Central memory CD8-positive, alpha-beta T cell (primary cell): ENCODE measurements at regions not wholly inside any gene's neighbourhood (a gene's known extent, or its start where the extent isn't known, plus 50 kb on each side); places are given as distances from the start of the nearest gene placed in this dataset.
"Not testable (repeated sequence)": the region's sequence is repeated elsewhere in the genome, so short reads cannot be mapped to it uniquely, and the experiment has no call there.

Experiments
- ATAC-seq: fragments of 150-1000 bp; cut with Tn5 transposase; replicated peaks from 2 replicates; pipeline ENCODE4 v1.10.0; 2022; ENCODE audit warnings: mild to moderate bottlenecking, moderate FRiP score, moderate number of reproducible peaks; ENCODE audit not compliant: poor library complexity, severe bottlenecking; ENCODE audit errors: extremely low read depth
- DNase-seq, 2 donors: peaks; one replicate each; pipeline ENCODE4 v3.0.0; 2021; ENCODE audit warnings: low spot score in 2 of 2
- H3K27ac Mint-ChIP-seq: one replicate; pipeline ENCODE4 v1.8.0; 2022; ENCODE audit warnings: low read depth, mild to moderate bottlenecking, moderate library complexity, mixed read lengths
- H3K27me3 Mint-ChIP-seq: one replicate; pipeline ENCODE4 v1.8.0; 2022; ENCODE audit warnings: mixed read lengths
- H3K36me3 Mint-ChIP-seq: one replicate; pipeline ENCODE4 v1.8.0; 2022; ENCODE audit warnings: mild to moderate bottlenecking, moderate library complexity, mixed read lengths; ENCODE audit not compliant: insufficient read depth
- H3K4me1 Mint-ChIP-seq: one replicate; pipeline ENCODE4 v1.8.0; 2022; ENCODE audit warnings: mixed read lengths
- H3K4me3 Mint-ChIP-seq: one replicate; pipeline ENCODE4 v1.8.0; 2022; ENCODE audit warnings: mild to moderate bottlenecking, moderate library complexity, mixed read lengths
- H3K9me3 Mint-ChIP-seq: one replicate; pipeline ENCODE4 v1.8.0; 2022; ENCODE audit warnings: mixed read lengths

DNA sequence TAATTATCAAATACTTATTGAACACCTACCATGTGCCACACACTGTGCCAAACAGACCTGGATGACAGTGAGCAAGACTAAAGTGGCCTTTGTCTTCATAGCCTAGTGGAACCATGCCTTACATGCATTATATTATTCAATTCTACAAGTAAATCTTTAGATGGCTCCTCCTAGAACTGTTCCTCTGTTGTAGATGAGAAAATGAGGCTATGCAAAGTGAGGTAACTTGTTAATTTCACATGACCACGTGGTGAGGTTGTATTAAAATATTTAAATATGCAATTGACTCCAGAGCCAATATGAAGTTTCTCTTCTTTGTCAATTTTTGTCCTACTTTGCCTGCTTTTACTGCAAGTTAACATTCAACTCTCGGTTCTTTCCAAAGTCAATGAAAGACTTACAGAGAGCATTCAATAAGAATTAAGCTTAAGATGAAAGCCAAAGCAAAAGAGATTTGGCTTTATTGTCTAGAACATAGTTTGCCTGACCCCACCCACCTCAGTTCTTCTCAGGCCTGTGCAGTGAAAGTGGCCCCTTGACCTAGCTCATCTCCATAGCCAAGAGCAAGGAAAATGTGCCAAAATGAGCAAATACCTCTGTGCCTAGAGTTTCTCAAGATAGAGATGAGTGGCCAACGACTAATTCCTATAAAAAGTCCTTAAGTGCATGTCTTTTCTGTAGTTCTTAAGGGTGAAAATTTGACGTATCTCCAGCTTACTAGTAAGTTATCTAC lies 263.2 kb upstream of the NFIA start:
- H3K27me3 Mint-ChIP-seq = peaks cover 3% of the 10 kb centered on the region
- no peaks in the 10 kb centered on the region for H3K36me3 Mint-ChIP-seq
- no peak overlapping the region for H3K27ac Mint-ChIP-seq
- H3K9me3 Mint-ChIP-seq = no peaks in the 10 kb centered on the region
- ATAC-seq (no peak), DNase-seq (no peak)
- H3K4me3 Mint-ChIP-seq = no peak overlapping the region
- no peaks in the 10 kb centered on the region for H3K4me1 Mint-ChIP-seq

GRCh38 chr1:60813071-60813470 lies 269.3 kb upstream of the NFIA start:
- no peak overlapping the region for H3K4me3 Mint-ChIP-seq
- no peaks in the 10 kb centered on the region for H3K36me3 Mint-ChIP-seq
- no peak overlapping the region for H3K27ac Mint-ChIP-seq
- H3K27me3 Mint-ChIP-seq = peaks cover 27% of the 10 kb centered on the region
- no peaks in the 10 kb centered on the region for H3K4me1 Mint-ChIP-seq
- DNase-seq (no peak), ATAC-seq (no peak)
- no peaks in the 10 kb centered on the region for H3K9me3 Mint-ChIP-seq

DNA sequence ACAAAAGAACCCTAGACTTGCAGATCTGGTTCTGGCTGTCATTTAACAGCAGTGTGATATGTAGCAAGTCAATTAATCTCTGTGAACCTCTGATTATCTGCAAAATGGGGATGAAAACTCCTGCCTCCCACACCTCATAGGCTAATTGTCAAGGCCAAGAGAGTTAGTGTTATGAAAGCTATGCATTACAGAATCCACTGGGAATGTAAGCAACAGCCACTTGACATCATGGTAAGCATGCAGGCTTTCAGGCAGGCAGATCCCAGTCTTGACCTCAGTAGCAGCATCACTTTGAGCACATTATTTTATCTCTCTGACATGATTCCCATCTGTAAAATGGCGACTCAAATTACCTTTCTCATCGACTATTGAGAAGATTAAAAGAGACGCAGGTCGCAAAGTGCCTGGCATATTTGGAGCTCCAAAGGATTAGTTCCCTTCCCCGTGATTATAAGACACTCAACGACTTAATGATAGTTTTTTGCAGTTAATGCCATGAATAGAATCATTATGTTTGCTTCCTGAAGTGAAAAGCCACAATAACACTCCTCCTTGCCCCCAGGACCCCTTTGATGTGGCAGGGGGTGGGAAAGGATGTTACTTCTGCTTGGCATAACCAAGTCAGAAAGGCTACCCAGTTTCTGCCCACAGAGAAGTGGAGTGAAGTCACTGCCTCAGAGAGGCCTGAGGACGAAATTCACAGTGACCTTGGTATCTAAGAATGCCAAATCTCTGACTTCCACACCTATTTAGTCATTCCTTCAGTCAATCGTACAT lies 273.0 kb upstream of the NFIA start:
- Mint-ChIP-seq H3K4me3 (no peak overlapping the region), H3K27me3 (peaks cover 26% of the 10 kb centered on the region), H3K36me3 (no peaks in the 10 kb centered on the region), H3K4me1 (no peaks in the 10 kb centered on the region), H3K27ac (no peak overlapping the region), H3K9me3 (peaks cover 4% of the 10 kb centered on the region)
- ATAC-seq = no peak
- DNase-seq = no peak

GRCh38 chr1:60808676-60809075 lies 273.7 kb upstream of the NFIA start:
- no peak for DNase-seq
- Mint-ChIP-seq H3K4me3 (no peak overlapping the region), H3K4me1 (no peaks in the 10 kb centered on the region)

DNA sequence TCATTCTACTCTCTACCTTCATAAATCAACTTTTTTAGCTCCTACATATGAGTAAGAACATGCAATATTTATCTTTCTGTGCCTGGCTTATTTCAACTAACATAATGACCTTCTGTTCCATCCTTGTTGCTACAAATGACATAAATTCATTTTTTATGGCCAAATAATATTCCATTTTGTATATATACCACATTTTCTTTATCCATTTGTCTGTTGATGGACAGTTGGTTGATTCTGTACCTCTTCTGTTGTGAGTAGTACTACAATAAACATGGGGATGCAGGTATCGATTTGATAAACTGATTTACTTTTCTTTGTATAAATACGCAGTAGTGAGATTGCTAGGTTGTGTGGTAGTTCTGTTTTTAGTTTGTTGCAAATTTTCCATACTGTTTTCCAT lies 279.5 kb upstream of the NFIA start:
- no peaks in the 10 kb centered on the region for H3K4me1 Mint-ChIP-seq
- ATAC-seq (no peak), DNase-seq (no peak)
- H3K9me3 Mint-ChIP-seq = peaks cover 4% of the 10 kb centered on the region
- no peak overlapping the region for H3K4me3 Mint-ChIP-seq
- H3K27ac Mint-ChIP-seq = no peak overlapping the region
- no peaks in the 10 kb centered on the region for H3K27me3 Mint-ChIP-seq
- H3K36me3 Mint-ChIP-seq = no peaks in the 10 kb centered on the region

More at GRCh38 chr1:60808676-60809075, 273.7 kb upstream of the NFIA start:
- Mint-ChIP-seq H3K27ac (no peak overlapping the region), H3K36me3 (no peaks in the 10 kb centered on the region), H3K27me3 (peaks cover 19% of the 10 kb centered on the region), H3K9me3 (peaks cover 4% of the 10 kb centered on the region)
- ATAC-seq = no peak

- H3K4me3 Mint-ChIP-seq = no peak overlapping the region
Observed at GRCh38 chr1:60797351-60797750, 285.0 kb upstream of the NFIA start.

DNA sequence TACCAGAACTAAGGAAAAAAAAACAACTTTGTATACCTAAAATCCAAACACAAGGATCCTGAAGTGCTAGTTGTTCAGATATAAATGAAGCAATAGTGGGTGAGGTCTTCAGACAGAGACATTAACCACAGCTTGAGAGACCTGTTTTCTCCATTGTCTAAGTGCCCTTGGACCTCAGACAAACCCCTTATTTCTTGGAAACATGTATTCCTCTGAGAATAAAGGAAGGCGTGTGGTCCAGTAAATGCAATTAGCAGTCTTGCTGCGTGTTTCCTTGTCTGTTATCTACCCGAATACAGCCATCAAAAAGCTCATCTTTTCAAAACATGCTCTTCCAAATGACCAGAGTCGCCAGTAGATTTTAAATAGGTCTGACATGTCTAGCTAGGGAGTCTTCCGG lies 291.1 kb upstream of the NFIA start:
- DNase-seq = no peak

More at GRCh38 chr1:60797351-60797750, 285.0 kb upstream of the NFIA start:
- Mint-ChIP-seq H3K9me3 (no peaks in the 10 kb centered on the region), H3K36me3 (no peaks in the 10 kb centered on the region), H3K27ac (no peak overlapping the region), H3K27me3 (no peaks in the 10 kb centered on the region), H3K4me1 (no peaks in the 10 kb centered on the region)
- ATAC-seq = no peak
- no peak for DNase-seq

DNA sequence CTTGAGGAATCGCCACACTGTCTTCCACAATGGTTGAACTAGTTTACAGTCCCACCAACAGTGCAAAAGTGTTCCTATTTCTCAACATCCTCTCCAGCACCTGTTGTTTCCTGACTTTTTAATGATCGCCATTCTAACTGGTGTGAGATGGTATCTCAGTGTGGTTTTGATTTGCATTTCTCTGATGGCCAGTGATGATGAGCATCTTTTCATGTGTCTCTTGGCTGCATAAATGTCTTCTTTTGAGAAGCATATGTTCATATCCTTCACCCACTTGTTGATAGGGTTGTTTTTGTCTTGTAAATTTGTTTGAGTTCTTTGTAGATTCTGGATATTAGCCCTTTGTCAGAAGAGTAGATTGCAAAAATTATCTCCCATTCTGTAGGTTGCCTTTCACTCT lies 309.3 kb upstream of the NFIA start:
- not testable (repeated sequence) for H3K36me3 Mint-ChIP-seq, H3K27ac Mint-ChIP-seq

More for the DNA sequence above, 291.1 kb upstream of the NFIA start:
- ATAC-seq = no peak
- H3K27me3 Mint-ChIP-seq = peaks cover 13% of the 10 kb centered on the region
- no peaks in the 10 kb centered on the region for H3K4me1 Mint-ChIP-seq
- no peaks in the 10 kb centered on the region for H3K36me3 Mint-ChIP-seq
- no peak overlapping the region for H3K27ac Mint-ChIP-seq
- no peak overlapping the region for H3K4me3 Mint-ChIP-seq
- no peaks in the 10 kb centered on the region for H3K9me3 Mint-ChIP-seq

GRCh38 chr1:60769082-60769481 lies 313.3 kb upstream of the NFIA start:
- no peak overlapping the region for H3K4me3 Mint-ChIP-seq
- no peaks in the 10 kb centered on the region for H3K36me3 Mint-ChIP-seq
- H3K27me3 Mint-ChIP-seq = peaks cover 9% of the 10 kb centered on the region
- H3K27ac Mint-ChIP-seq = no peak overlapping the region
- H3K4me1 Mint-ChIP-seq = no peaks in the 10 kb centered on the region
- DNase-seq (no peak), ATAC-seq (no peak)
- H3K9me3 Mint-ChIP-seq = no peaks in the 10 kb centered on the region

More for the DNA sequence above, 309.3 kb upstream of the NFIA start:
- not testable (repeated sequence) for H3K27me3 Mint-ChIP-seq, H3K4me1 Mint-ChIP-seq, H3K9me3 Mint-ChIP-seq, DNase-seq, ATAC-seq, H3K4me3 Mint-ChIP-seq

- Mint-ChIP-seq H3K9me3 (no peaks in the 10 kb centered on the region), H3K4me3 (no peak overlapping the region), H3K27me3 (peaks cover 9% of the 10 kb centered on the region), H3K36me3 (no peaks in the 10 kb centered on the region), H3K4me1 (no peaks in the 10 kb centered on the region), H3K27ac (no peak overlapping the region)
- ATAC-seq (no peak), DNase-seq (no peak)
Observed at GRCh38 chr1:60765204-60765603, 317.2 kb upstream of the NFIA start.

GRCh38 chr1:60764489-60764888 lies 317.9 kb upstream of the NFIA start:
- Mint-ChIP-seq H3K4me3 (no peak overlapping the region), H3K36me3 (no peaks in the 10 kb centered on the region), H3K9me3 (no peaks in the 10 kb centered on the region), H3K4me1 (no peaks in the 10 kb centered on the region), H3K27me3 (peaks cover 9% of the 10 kb centered on the region), H3K27ac (no peak overlapping the region)
- ATAC-seq (no peak), DNase-seq (no peak)

- Mint-ChIP-seq H3K4me1 (no peaks in the 10 kb centered on the region), H3K9me3 (no peaks in the 10 kb centered on the region), H3K27me3 (peaks cover 15% of the 10 kb centered on the region), H3K36me3 (no peaks in the 10 kb centered on the region), H3K27ac (no peak overlapping the region), H3K4me3 (no peak overlapping the region)
- DNase-seq = no peak
- no peak for ATAC-seq
Observed at GRCh38 chr1:60763741-60764140, 318.6 kb upstream of the NFIA start.

GRCh38 chr1:60762911-60763310 lies 319.4 kb upstream of the NFIA start:
- no peak for ATAC-seq
- Mint-ChIP-seq H3K4me3 (no peak overlapping the region), H3K27ac (no peak overlapping the region)

More at GRCh38 chr1:60762911-60763310, 319.4 kb upstream of the NFIA start:
- H3K27me3 Mint-ChIP-seq = peaks cover 21% of the 10 kb centered on the region
- no peaks in the 10 kb centered on the region for H3K36me3 Mint-ChIP-seq
- no peaks in the 10 kb centered on the region for H3K9me3 Mint-ChIP-seq
- no peaks in the 10 kb centered on the region for H3K4me1 Mint-ChIP-seq
- DNase-seq = no peak
